Activated CD8-positive, alpha-beta memory T cell treated with anti-CD3 and anti-CD28 coated beads, Interleukin-2, amount 10 ng/mL, durations not matched to agents 7 days and 5 days (primary cell): ENCODE measurements at regions not wholly inside any gene's neighbourhood (a gene's known extent, or its start where the extent isn't known, plus 50 kb on each side); places are given as distances from the start of the nearest gene placed in this dataset.

ENCODE experiments used
- ATAC-seq: fragments of 150-1000 bp; cut with Tn5 transposase; one replicate; pipeline ENCODE4 v1.10.0; 2021; ENCODE audit warnings: moderate library complexity
- CTCF ChIA-PET: fragments of 350-600 bp; sonication (Branson Sonifier 250); formaldehyde crosslinking; loops from one replicate; lab custom pipeline; 2021; ENCODE audit warnings: antibody characterized with exemption; lab: Charles Lee
- DNase-seq: peaks from one replicate; pipeline ENCODE4 v3.0.0-alpha.2; 2020
- H3K27ac Mint-ChIP-seq: one replicate; pipeline ENCODE4 v1.8.0; 2021; ENCODE audit warnings: mild to moderate bottlenecking, mixed read lengths
- H3K27me3 Mint-ChIP-seq: one replicate; pipeline ENCODE4 v1.8.0; 2021; ENCODE audit warnings: mixed read lengths
- H3K36me3 Mint-ChIP-seq: one replicate; pipeline ENCODE4 v1.8.0; 2021; ENCODE audit warnings: mild to moderate bottlenecking, mixed read lengths
- H3K4me1 Mint-ChIP-seq: one replicate; pipeline ENCODE4 v1.8.0; 2021; ENCODE audit warnings: mixed read lengths
- H3K4me3 Mint-ChIP-seq: one replicate; pipeline ENCODE4 v1.8.0; 2021; ENCODE audit warnings: mild to moderate bottlenecking, moderate library complexity, mixed read lengths
- H3K9me3 Mint-ChIP-seq: one replicate; pipeline ENCODE4 v1.8.0; 2022; ENCODE audit warnings: low read depth, mixed read lengths

GRCh38 chr12:61920230-61920629 is 340.0 kb upstream of the USP15 start:
- H3K4me1 Mint-ChIP-seq = no peaks in the 10 kb centered on the region
- H3K27me3 Mint-ChIP-seq = no peaks in the 10 kb centered on the region
- H3K9me3 Mint-ChIP-seq = peaks cover 9% of the 10 kb centered on the region
- no peak for ATAC-seq
- DNase-seq = no peak
- CTCF ChIA-PET = no interaction called here
- no peaks in the 10 kb centered on the region for H3K36me3 Mint-ChIP-seq
- H3K27ac Mint-ChIP-seq = no peak overlapping the region
- no peak overlapping the region for H3K4me3 Mint-ChIP-seq

DNA sequence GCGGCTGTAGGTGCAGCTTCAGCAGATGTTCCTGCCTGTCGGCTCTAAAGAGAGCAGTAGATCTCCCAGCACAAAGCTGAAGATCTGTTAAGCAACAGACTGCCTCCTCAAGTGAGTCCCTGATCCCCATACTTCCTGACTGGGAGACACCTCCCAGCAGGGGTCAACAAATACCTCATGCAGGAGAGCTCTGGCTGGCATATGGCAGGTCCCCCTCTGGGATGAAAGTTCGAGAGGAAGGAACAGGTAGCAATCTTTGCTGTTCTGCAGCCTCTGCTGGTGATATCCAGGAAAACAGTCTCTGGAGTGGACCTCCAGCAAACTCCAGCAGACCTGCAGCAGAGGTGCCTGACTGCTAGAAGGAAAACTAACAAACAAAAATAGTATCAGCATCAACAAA is 337.1 kb upstream of the USP15 start:
- ATAC-seq (no peak), DNase-seq (no peak)
- no peaks in the 10 kb centered on the region for H3K4me1 Mint-ChIP-seq
- no peak overlapping the region for H3K27ac Mint-ChIP-seq
- H3K4me3 Mint-ChIP-seq = no peak overlapping the region
- peaks cover 11% of the 10 kb centered on the region for H3K9me3 Mint-ChIP-seq
- no peaks in the 10 kb centered on the region for H3K27me3 Mint-ChIP-seq
- CTCF ChIA-PET = no interaction called here
- no peaks in the 10 kb centered on the region for H3K36me3 Mint-ChIP-seq

DNA sequence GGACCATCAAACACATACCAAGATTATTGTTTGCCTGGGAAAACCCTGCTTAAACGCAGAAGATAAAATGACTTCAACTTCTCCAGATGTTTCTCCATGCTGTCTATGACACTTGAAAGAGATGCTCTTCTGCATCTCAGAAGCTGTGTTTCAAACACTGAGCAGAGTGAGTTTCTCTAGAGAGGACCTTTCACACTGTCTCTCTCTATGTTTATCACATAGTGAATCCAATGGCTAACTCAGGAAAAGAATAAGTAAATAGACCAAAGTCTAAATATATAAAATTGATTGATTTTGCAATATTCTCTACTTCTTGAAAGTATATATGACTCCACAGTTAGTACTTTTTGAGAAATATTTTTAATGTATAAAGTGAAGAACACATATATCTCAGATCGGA is 325.6 kb upstream of the USP15 start:
- H3K36me3 Mint-ChIP-seq = no peaks in the 10 kb centered on the region
- no peaks in the 10 kb centered on the region for H3K9me3 Mint-ChIP-seq
- CTCF ChIA-PET = no interaction called here
- no peak overlapping the region for H3K4me3 Mint-ChIP-seq
- DNase-seq (no peak), ATAC-seq (no peak)
- no peaks in the 10 kb centered on the region for H3K27me3 Mint-ChIP-seq
- H3K27ac Mint-ChIP-seq = no peak overlapping the region
- H3K4me1 Mint-ChIP-seq = no peaks in the 10 kb centered on the region

DNA sequence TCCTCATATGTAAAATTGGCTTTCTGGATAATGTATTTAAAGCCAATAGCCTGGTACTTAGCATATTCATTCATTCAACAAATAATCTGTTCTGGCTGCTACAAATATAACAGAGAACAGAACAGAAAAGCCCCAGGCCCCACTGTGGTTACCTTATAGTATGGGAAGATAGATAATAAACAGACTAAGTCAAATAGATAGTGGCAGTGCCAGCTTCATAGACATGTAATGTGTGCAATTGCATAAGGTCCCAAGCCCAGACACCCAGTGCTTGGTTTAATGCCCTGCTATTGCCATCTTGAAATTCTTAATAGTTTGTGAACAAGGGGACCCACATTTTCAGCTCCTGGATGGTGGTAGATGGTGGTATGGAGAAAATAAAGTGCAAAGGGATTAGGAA is 320.2 kb upstream of the USP15 start:
- H3K27me3 Mint-ChIP-seq = no peaks in the 10 kb centered on the region
- no peak overlapping the region for H3K27ac Mint-ChIP-seq
- no peaks in the 10 kb centered on the region for H3K4me1 Mint-ChIP-seq
- no peak for ATAC-seq
- DNase-seq = no peak
- H3K36me3 Mint-ChIP-seq = no peaks in the 10 kb centered on the region
- CTCF ChIA-PET = no interaction called here
- H3K4me3 Mint-ChIP-seq = no peak overlapping the region
- peaks cover 3% of the 10 kb centered on the region for H3K9me3 Mint-ChIP-seq

- DNase-seq = no peak
- no peak for ATAC-seq
- no peaks in the 10 kb centered on the region for H3K9me3 Mint-ChIP-seq
- CTCF ChIA-PET = no interaction called here
- no peak overlapping the region for H3K4me3 Mint-ChIP-seq
- H3K4me1 Mint-ChIP-seq = no peaks in the 10 kb centered on the region
- no peaks in the 10 kb centered on the region for H3K27me3 Mint-ChIP-seq
- H3K36me3 Mint-ChIP-seq = no peaks in the 10 kb centered on the region
- no peak overlapping the region for H3K27ac Mint-ChIP-seq
Measured at GRCh38 chr12:61956545-61956944, 303.7 kb upstream of the USP15 start.

DNA sequence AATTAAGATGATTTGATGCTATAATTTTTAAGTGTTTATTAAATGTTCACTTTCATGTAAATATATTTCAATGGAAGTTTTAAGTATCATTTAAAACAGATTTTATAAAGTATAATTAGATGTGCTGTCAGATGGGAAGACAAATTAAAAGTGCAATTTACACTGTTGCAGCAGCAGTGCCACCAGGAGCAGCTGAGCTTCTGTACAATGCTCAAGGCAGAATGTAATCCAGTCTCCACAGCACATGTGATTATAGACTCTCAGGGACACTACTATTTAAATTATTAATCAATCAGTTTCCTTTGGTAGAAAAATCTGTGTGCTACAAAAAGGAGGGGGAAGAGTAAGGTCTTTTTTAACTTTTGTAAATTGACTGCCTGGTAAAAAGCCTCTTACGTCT is 285.7 kb upstream of the USP15 start:
- Mint-ChIP-seq H3K4me1 (no peaks in the 10 kb centered on the region), H3K4me3 (no peak overlapping the region), H3K27ac (no peak overlapping the region), H3K27me3 (no peaks in the 10 kb centered on the region), H3K9me3 (peaks cover 6% of the 10 kb centered on the region), H3K36me3 (no peaks in the 10 kb centered on the region)
- DNase-seq (no peak), ATAC-seq (no peak)
- CTCF ChIA-PET = no interaction called here

DNA sequence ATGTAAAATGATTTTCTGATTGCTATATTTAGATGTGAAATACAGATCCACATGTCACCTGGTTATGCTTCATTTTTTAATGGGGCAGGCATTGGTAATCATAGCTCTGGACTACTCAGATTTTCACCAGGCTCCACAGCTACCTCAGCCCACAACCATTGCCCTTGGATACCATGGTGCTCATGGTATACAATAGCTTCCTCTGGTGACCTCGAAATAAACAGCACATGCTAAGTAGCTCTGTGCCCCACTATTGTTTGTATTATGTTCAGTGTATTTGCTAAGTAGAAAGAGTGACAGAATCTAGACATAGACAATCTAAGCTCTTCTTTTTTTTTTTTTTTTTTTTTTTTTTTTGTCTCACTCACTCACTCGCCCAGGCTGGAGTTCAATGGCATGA is 274.4 kb upstream of the USP15 start:
- Mint-ChIP-seq H3K27me3 (no peaks in the 10 kb centered on the region), H3K9me3 (no peaks in the 10 kb centered on the region), H3K36me3 (no peaks in the 10 kb centered on the region), H3K27ac (no peak overlapping the region), H3K4me3 (no peak overlapping the region), H3K4me1 (no peaks in the 10 kb centered on the region)
- DNase-seq (no peak), ATAC-seq (no peak)
- CTCF ChIA-PET = no interaction called here

DNA sequence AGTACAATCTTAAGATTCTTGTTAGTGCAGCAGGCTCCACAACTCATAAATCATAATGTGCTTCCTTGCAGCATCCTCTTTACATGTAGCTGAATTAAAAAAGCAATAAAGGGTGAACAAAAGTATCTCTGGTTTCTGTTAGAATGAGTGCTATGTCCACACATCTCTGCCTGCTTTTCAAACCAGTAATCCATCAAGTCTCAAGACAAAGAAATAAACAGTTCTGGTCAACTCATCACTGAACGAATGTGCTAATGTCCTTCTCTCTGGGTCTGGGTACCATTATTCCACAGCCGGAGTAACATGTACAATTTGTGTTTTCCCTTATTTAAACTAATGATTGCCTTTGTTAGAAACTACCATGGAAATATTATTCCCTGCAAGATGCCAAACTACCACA is 273.0 kb upstream of the USP15 start:
- Mint-ChIP-seq H3K4me1 (no peaks in the 10 kb centered on the region), H3K27ac (no peak overlapping the region), H3K36me3 (no peaks in the 10 kb centered on the region), H3K9me3 (no peaks in the 10 kb centered on the region), H3K27me3 (no peaks in the 10 kb centered on the region), H3K4me3 (no peak overlapping the region)
- CTCF ChIA-PET = no interaction called here
- ATAC-seq (no peak), DNase-seq (no peak)

DNA sequence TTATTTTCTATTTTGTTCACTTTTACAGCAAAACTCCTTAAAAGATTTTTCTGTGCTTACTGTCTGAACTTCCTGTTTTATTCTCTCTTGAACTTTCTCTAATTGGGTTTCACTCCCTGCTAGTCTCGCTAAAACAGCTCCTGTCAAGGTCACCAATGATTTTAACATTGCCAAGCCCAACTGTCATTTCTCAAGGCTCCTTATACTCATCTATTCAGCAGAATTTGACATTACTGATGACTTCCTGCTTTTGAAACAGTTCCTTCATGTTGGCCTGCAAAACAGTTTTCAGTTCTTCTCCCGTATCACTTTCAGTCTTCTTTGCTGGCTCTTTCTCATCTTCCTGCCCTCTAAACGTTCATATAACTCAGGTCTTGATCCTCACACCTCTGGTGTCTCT is 268.5 kb upstream of the USP15 start:
- no peaks in the 10 kb centered on the region for H3K9me3 Mint-ChIP-seq
- DNase-seq (no peak), ATAC-seq (no peak)
- CTCF ChIA-PET = no interaction called here
- no peak overlapping the region for H3K4me3 Mint-ChIP-seq
- H3K27me3 Mint-ChIP-seq = no peaks in the 10 kb centered on the region
- H3K36me3 Mint-ChIP-seq = no peaks in the 10 kb centered on the region
- H3K4me1 Mint-ChIP-seq = no peaks in the 10 kb centered on the region
- H3K27ac Mint-ChIP-seq = no peak overlapping the region

DNA sequence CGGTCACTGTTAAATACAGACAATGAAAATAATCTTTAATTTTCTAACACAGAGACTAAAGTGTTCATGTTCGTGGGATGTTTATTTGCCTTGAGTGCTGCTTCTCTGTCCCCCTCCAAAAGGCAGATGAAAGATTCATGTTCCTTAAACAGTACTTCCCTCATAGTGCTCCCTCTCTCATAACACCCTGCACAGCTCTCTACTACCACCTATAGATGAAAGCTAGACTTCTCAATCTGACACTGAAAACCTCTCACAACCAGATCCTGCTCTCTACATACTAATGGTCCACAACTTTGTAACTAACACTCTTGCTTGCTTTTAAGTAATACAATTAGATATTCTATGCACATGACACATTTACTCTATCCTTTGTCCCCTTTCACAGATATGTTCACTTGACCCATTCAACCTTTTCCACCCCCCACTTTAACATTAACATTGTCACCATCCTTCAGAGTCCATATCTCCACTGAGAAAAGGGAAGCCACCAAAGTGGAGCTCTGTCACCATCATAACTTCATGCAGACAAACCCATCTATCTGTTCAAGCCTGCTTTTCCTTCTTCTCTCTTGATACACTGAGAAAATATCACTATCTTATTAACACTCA is 266.4 kb upstream of the USP15 start:
- Mint-ChIP-seq H3K36me3 (no peaks in the 10 kb centered on the region), H3K4me3 (no peak overlapping the region), H3K9me3 (no peaks in the 10 kb centered on the region), H3K27me3 (no peaks in the 10 kb centered on the region), H3K4me1 (no peaks in the 10 kb centered on the region), H3K27ac (no peak overlapping the region)
- CTCF ChIA-PET = no interaction called here
- no peak for ATAC-seq
- DNase-seq = no peak

- DNase-seq (no peak), ATAC-seq (no peak)
- no peaks in the 10 kb centered on the region for H3K4me1 Mint-ChIP-seq
- no peaks in the 10 kb centered on the region for H3K27me3 Mint-ChIP-seq
- no peaks in the 10 kb centered on the region for H3K36me3 Mint-ChIP-seq
- H3K27ac Mint-ChIP-seq = no peak overlapping the region
- CTCF ChIA-PET = no interaction called here
- no peak overlapping the region for H3K4me3 Mint-ChIP-seq
- H3K9me3 Mint-ChIP-seq = no peaks in the 10 kb centered on the region
Measured at GRCh38 chr12:61996717-61997116, 263.5 kb upstream of the USP15 start.

DNA sequence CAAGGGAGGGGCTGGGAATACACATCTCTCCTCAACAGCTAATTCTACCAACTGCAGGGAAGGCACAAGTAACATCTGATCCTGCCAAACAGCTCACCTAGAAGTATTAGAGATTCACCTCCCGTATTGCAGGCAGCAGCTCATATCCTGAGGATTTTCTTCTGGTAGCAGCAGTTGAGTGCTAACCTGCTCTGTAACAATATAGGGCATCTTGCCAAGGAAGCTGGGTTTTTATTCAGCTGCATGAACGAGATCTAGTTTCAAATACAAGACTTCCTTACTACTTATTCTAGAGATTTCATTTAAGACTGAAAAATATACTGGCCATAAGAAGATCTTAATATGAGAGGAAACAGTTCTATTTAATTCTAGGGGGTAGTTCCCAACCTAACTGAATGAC is 261.4 kb upstream of the USP15 start:
- H3K36me3 Mint-ChIP-seq = no peaks in the 10 kb centered on the region
- CTCF ChIA-PET = no interaction called here
- no peaks in the 10 kb centered on the region for H3K4me1 Mint-ChIP-seq
- ATAC-seq (no peak), DNase-seq (no peak)
- no peaks in the 10 kb centered on the region for H3K9me3 Mint-ChIP-seq
- no peak overlapping the region for H3K4me3 Mint-ChIP-seq
- no peaks in the 10 kb centered on the region for H3K27me3 Mint-ChIP-seq
- no peak overlapping the region for H3K27ac Mint-ChIP-seq

DNA sequence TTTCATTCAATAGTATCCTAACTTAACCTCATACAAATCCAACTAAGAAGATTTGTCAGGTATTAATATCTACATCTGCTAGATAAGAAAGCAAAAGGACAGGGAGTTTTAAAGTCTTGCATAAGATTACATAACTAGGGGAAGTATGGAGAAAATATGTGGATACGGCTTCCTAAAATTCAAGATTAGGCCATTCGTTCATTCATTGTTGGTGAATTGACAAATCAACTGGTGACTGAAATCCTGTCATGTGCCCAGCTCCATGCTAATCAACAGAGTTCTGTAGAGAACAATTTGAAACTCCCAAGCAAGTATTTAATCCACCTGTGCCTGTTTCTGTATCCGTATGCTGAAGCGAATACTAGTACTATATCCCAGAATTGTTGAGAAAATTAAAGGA is 260.9 kb upstream of the USP15 start:
- Mint-ChIP-seq H3K36me3 (no peaks in the 10 kb centered on the region), H3K9me3 (no peaks in the 10 kb centered on the region), H3K27me3 (no peaks in the 10 kb centered on the region), H3K27ac (no peak overlapping the region), H3K4me1 (no peaks in the 10 kb centered on the region), H3K4me3 (no peak overlapping the region)
- no peak for DNase-seq
- CTCF ChIA-PET = no interaction called here
- ATAC-seq = no peak

DNA sequence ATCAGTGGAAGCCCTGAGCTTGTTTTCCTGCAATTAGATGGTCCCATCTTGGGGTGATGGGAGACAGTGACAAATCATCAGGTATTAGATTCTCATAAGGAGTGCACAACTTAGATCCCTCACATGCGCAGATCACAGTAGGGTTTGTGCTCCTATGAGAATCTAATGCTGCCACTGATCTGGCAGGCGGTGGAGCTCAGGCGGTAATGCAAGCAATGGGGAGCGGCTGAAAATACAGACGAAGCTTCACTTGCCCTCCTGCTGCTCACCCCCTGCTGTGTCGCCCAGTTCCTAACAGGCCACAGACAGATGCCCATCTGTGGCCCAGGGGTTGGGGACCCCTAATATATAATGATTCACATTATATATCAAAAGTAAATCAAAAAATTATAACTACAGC is 258.8 kb upstream of the USP15 start:
- CTCF ChIA-PET = no interaction called here
- Mint-ChIP-seq H3K36me3 (no peaks in the 10 kb centered on the region), H3K27ac (no peak overlapping the region), H3K4me1 (no peaks in the 10 kb centered on the region), H3K9me3 (no peaks in the 10 kb centered on the region), H3K4me3 (no peak overlapping the region), H3K27me3 (peaks cover 3% of the 10 kb centered on the region)
- no peak for ATAC-seq
- no peak for DNase-seq

DNA sequence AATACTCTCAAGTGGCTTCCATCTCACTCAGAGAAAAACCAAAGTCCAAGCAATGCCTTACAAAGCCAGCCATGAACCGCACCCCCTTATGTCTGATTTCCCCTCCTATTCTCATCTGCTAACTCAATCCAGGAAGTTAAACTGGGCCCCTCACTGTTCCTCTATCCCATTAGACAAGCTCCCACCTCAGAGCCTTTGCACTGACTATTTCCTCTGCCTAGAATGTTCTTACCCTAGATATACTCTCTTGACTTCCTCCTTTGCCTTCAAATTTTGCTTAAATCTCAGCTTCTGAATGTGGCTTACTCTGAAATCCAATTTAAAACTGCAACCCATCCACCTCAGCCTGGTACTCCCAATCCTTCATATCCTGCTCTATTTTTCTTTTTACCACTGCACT is 257.0 kb upstream of the USP15 start:
- DNase-seq (no peak), ATAC-seq (no peak)
- no peaks in the 10 kb centered on the region for H3K4me1 Mint-ChIP-seq
- H3K4me3 Mint-ChIP-seq = no peak overlapping the region
- no peak overlapping the region for H3K27ac Mint-ChIP-seq
- H3K9me3 Mint-ChIP-seq = no peaks in the 10 kb centered on the region
- no peaks in the 10 kb centered on the region for H3K36me3 Mint-ChIP-seq
- CTCF ChIA-PET = no interaction called here
- H3K27me3 Mint-ChIP-seq = peaks cover 3% of the 10 kb centered on the region
